ENCODE measurements at regions not wholly inside any gene's neighbourhood (a gene's known extent, or its start where the extent isn't known, plus 50 kb on each side); places are given as distances from the start of the nearest gene placed in this dataset.
"Not testable (repeated sequence)": the region's sequence is repeated elsewhere in the genome, so short reads cannot be mapped to it uniquely, and the experiment has no call there.

DNA sequence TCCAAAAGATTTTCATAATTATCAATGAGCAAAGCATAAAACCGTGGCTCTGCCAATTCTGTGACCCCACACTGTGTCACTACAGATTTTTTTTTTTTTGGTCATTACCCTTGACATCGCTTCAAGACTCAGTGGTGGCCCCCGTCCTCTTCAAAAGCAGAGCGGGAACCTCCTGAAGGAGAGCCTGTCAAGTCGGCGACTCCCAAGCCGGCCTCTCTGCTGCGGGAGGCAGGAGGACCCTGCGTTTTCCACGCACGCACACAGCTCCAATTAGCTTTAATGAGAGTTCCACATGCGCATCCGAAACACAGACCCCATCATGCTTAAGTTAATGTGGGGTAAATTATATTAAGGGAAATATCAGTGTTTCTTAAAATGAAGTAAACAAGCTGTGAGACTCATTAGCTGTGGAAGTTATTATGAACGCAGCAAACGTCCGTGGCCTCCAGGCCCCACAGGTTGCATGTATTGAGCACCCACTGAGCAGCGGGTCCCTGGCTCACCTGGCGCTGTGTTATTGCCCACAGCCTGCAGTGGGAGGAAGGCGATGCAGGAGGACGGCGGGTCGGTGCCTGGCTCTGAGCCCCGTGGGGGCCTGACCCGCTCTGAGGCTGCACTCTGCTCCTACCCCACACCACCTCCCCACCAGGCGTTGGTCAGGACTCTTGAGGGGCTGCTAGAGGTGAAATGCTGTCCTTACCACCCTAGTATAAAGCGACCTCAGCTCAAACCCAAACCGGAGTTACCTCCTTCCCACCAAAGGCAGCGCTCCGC is 181.0 kb upstream of the SALL3 start:
- no peak for DNase-seq (ENCODE audit: low spot score)
- Mint-ChIP-seq H3K27me3 (ENCODE audit: low read depth) (no peaks in the 10 kb centered on the region), H3K9me3 (no peaks in the 10 kb centered on the region), H3K4me3 (no peak overlapping the region), H3K27ac (no peak overlapping the region), H3K4me1 (ENCODE audit: low read depth) (no peaks in the 10 kb centered on the region), H3K36me3 (ENCODE audit: low read depth) (no peaks in the 10 kb centered on the region)

DNA sequence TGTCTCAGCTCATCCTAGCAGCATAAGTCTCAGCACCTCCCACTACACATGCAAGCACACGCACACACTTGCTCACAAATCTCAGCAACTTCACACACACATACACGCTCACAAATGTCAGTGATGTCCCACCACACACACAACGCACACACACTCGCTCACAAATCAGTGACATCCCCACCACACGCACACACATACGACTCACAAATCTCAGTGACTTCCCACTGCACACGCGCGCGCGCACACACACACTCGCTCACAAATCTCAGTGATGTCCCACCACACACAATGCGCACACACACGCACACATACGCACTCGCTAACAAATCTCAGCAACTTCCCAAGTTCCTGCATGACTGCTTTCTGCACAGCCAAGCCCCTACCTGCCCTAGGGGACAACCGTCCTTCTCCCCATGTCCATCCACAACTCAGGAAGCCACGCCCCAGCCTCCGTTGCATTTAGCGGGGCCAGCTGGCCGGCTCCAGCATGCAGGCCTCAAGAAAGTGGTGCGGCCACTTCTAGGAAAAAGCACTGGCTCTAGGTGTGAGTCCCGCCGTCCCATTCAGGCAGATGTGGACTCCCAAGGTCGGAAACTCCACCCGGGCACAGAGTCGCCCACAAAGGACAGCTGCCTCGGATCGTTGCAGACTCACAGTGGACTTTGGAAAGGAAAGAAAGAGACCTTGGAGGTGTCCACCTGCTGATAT is 180.1 kb upstream of the SALL3 start:
- Mint-ChIP-seq H3K27ac (no peak overlapping the region), H3K27me3 (ENCODE audit: low read depth) (no peaks in the 10 kb centered on the region), H3K36me3 (ENCODE audit: low read depth) (no peaks in the 10 kb centered on the region), H3K4me1 (ENCODE audit: low read depth) (no peaks in the 10 kb centered on the region), H3K9me3 (no peaks in the 10 kb centered on the region), H3K4me3 (no peak overlapping the region)
- no peak for DNase-seq (ENCODE audit: low spot score)

DNA sequence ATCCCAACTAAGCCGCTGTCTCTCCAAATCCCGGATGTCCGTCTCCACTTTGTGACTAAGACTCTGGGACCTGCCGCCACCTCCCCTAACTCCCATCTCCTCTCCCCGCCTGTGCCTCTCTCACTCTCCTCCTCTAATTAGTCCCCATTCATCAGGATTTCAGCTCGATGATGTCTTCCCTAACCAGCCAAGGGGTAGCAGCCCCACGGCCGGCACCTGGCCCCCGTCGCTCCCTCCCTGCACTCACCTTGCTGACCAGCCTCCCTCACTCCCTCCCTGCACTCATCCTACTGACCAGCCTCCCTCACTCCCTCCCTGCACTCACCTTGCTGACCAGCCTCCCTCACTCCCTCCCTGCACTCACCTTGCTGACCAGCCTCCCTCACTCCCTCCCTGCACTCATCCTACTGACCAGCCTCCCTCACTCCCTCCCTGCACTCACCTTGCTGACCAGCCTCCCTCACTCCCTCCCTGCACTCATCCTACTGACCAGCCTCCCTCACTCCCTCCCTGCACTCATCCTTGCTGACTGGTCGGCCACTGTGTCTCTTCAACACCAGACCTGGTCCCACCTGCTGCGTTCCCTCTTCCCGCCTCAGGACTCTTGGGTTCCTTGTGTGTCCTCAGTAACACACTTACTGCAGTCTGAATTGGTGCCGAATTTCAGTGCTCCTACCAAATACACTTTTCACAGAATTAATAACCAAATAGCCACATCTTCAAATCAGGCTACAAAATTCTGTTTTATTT is 179.3 kb upstream of the SALL3 start:
- not testable (repeated sequence) for H3K36me3 Mint-ChIP-seq (ENCODE audit: low read depth); H3K9me3 Mint-ChIP-seq; H3K4me1 Mint-ChIP-seq (ENCODE audit: low read depth); H3K27me3 Mint-ChIP-seq (ENCODE audit: low read depth); DNase-seq (ENCODE audit: low spot score); H3K4me3 Mint-ChIP-seq; H3K27ac Mint-ChIP-seq

DNA sequence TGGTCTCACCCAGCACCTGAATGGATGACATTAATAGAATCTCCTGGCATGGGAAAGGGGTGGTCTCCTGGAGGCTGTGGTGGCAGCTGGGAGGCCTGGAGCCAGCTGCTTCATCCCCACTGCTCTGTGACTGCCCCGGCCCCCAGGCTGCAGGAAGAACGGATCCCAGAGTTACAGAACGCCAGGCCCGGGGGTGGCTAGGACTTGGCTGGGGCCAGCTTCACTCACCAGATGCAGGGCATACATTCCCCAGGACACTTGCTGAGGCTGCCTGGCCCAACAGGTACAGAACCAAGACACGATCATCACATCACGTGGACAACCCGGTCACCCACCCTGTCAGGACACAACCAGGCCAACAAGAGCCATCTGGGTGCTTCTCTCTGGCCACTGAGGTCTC is 178.6 kb upstream of the SALL3 start:
- no peak overlapping the region for H3K27ac Mint-ChIP-seq

DNA sequence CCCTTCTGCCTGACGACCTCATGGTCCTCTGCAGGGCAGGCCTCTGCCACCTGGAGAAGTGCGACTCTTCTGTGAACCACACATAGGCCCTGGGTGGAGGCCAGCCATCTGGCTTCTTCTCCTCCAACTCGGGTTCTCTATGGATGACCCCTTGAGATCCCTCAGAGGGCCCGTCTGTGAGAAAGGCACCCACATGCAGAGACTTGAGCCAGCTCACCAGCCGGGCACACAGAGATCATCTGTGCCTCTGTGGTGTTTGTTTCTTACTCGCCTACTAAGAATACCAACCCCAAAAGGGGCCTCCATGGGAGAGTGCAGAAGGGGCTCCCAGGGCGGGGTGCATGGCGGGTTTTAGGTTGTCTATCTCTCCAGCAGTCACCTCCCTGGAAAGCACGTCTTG is 176.5 kb upstream of the SALL3 start:
- Mint-ChIP-seq H3K36me3 (ENCODE audit: low read depth) (no peaks in the 10 kb centered on the region), H3K9me3 (no peaks in the 10 kb centered on the region), H3K4me3 (no peak overlapping the region)

More for the DNA sequence above, 178.6 kb upstream of the SALL3 start:
- Mint-ChIP-seq H3K27me3 (ENCODE audit: low read depth) (no peaks in the 10 kb centered on the region), H3K36me3 (ENCODE audit: low read depth) (no peaks in the 10 kb centered on the region), H3K9me3 (no peaks in the 10 kb centered on the region), H3K4me1 (ENCODE audit: low read depth) (no peaks in the 10 kb centered on the region), H3K4me3 (no peak overlapping the region)
- DNase-seq (ENCODE audit: low spot score) = no peak

DNA sequence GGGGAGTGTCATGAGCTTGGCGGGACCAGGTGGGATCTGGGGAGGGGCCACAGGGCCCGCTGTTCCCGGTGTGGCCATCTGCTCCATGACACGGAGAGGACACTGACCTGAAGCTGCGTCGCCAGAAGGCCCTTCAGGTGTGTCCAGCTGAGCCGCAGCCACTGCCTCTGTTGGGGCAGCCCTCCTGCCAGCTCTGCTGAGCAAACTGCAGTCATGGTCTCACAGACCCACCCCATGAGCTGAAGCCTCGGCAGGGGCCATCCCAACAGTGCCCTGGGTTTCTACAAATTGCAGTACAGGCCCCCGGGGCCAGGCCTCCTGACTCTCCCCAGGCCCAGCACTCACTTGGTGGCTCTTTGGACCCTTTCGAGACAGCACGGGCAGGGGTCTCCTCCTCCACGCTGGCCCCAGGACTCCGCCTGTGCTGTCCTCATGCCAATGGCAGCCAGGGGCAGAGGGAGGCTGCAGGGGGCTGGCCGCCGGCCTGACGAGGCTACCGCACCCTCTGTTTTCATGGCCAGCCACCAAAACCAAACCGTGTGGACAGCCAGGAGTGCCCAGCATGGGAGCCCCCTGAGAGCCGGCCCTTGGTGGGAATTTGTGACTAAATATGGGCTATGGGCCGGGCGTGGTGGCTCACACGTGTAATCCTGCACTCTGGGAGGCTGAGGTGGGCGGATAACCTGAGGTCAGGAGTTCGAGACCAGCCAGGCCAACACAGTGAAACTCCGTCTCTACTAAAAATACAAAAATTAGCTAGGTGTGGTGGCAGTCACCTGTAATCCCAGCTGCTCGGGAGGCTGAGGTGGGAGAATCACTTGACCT is 175.2 kb upstream of the SALL3 start:
- no peak for DNase-seq (ENCODE audit: low spot score)
- Mint-ChIP-seq H3K27ac (no peak overlapping the region), H3K9me3 (no peaks in the 10 kb centered on the region), H3K4me3 (no peak overlapping the region), H3K4me1 (ENCODE audit: low read depth) (no peaks in the 10 kb centered on the region), H3K36me3 (ENCODE audit: low read depth) (no peaks in the 10 kb centered on the region), H3K27me3 (ENCODE audit: low read depth) (no peaks in the 10 kb centered on the region)

More for the DNA sequence above, 176.5 kb upstream of the SALL3 start:
- no peak for DNase-seq (ENCODE audit: low spot score)
- H3K27me3 Mint-ChIP-seq (ENCODE audit: low read depth) = no peaks in the 10 kb centered on the region
- no peaks in the 10 kb centered on the region for H3K4me1 Mint-ChIP-seq (ENCODE audit: low read depth)
- no peak overlapping the region for H3K27ac Mint-ChIP-seq

DNA sequence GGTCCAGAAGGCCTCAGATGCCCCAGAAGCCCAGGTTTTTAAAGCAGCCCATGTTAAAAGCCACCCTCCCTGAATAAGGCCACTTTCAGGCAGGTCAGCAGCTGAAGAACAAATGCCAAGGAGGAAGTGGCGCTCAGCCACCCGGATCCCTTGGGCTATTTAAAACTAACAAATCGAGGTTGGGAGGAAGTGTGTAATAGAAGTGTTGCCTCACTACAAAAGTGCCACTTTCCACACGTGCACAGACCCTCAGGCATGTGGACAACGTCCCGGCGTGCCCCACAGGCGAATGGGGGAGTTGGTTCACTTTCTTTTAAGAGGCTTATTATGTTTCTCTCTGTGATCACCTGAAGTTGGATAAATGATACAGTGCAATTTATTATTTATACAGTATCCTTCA is 173.8 kb upstream of the SALL3 start:
- Mint-ChIP-seq H3K36me3 (ENCODE audit: low read depth) (no peaks in the 10 kb centered on the region), H3K27me3 (ENCODE audit: low read depth) (no peaks in the 10 kb centered on the region), H3K27ac (no peak overlapping the region), H3K4me3 (no peak overlapping the region), H3K4me1 (ENCODE audit: low read depth) (no peaks in the 10 kb centered on the region), H3K9me3 (peaks cover 5% of the 10 kb centered on the region)
- DNase-seq (ENCODE audit: low spot score) = no peak

DNA sequence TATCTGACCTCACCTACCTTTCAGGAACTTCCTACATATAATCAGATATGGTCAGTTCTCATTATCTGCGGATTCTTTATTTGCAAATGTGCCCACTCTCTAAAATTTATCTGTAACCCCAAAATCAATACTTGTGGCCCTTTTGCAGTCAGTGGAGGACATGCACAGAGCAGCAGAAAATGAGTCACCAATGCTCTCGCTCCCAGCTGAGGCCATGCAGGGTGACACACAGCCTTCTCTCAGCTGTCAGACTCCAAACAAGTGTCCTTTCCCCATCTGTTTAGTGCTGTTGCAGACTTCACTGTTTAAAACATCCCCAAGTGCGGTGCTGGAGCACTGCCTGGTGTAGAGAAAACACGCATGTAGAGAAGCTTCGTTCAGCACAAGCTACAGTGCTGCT is 171.9 kb upstream of the SALL3 start:
- no peak for DNase-seq (ENCODE audit: low spot score)
- Mint-ChIP-seq H3K9me3 (peaks cover 5% of the 10 kb centered on the region), H3K4me3 (no peak overlapping the region), H3K4me1 (ENCODE audit: low read depth) (no peaks in the 10 kb centered on the region), H3K27ac (no peak overlapping the region), H3K27me3 (ENCODE audit: low read depth) (no peaks in the 10 kb centered on the region), H3K36me3 (ENCODE audit: low read depth) (no peaks in the 10 kb centered on the region)

DNA sequence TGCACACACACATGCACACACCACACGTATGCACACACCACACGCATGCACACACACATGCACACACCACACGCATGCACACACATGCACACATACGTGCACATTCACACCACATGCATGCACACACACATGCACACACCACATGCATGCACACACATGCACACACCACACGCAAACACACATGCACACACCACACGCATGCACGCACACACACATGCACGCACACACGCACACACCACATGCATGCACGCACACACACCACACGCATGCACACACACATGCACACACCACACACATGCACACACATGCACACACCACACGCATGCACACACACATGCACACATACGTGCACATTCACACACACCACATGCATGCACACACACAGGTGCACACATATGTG is 169.8 kb upstream of the SALL3 start:
- no peaks in the 10 kb centered on the region for H3K36me3 Mint-ChIP-seq (ENCODE audit: low read depth)
- no peaks in the 10 kb centered on the region for H3K4me1 Mint-ChIP-seq (ENCODE audit: low read depth)
- H3K9me3 Mint-ChIP-seq = peaks cover 5% of the 10 kb centered on the region
- no peak overlapping the region for H3K27ac Mint-ChIP-seq
- no peak for DNase-seq (ENCODE audit: low spot score)
- H3K27me3 Mint-ChIP-seq (ENCODE audit: low read depth) = no peaks in the 10 kb centered on the region
- no peak overlapping the region for H3K4me3 Mint-ChIP-seq

DNA sequence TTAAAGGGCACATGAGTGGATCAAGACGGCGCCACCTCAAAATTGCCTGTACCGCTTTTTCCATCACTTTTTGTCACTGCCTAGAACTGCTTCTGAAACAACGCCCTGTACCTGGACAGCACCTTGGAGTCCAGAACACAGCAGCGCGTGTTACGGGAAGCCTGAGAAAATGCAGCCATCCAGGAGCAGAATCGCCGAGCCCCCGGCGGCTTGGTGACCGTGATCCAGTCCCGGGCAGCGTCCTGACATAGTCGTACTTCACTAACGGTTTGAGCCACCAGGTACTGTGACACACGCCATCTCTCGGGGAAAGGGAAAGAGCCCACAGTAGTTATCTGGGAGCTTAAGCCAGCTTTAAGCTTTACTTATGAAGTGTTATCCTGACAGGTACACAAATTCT is 168.9 kb upstream of the SALL3 start:
- Mint-ChIP-seq H3K4me1 (ENCODE audit: low read depth) (no peaks in the 10 kb centered on the region), H3K27ac (no peak overlapping the region), H3K27me3 (ENCODE audit: low read depth) (no peaks in the 10 kb centered on the region), H3K4me3 (no peak overlapping the region), H3K9me3 (peaks cover 5% of the 10 kb centered on the region), H3K36me3 (ENCODE audit: low read depth) (no peaks in the 10 kb centered on the region)
- no peak for DNase-seq (ENCODE audit: low spot score)

DNA sequence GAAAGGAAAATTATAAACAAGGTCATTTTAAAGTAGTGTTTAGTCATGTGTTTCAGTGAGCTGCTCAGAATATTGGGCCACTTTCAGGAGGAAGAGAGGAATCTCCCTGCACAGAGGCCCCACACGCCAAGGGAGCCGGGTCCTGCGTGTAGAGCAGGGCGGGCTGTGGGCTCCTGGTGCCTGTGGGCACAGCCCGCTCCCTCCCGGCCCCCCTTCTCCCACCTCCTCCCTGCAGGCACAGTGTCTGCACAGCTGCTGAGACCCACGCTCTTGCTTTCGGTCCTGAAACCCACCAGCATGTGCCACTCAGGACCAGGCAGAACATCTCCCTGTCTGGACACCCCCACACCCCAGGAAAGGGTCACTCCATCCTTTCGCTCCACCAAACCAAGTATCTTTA is 167.6 kb upstream of the SALL3 start:
- H3K27me3 Mint-ChIP-seq (ENCODE audit: low read depth) = no peaks in the 10 kb centered on the region
- peaks cover 5% of the 10 kb centered on the region for H3K9me3 Mint-ChIP-seq
- H3K36me3 Mint-ChIP-seq (ENCODE audit: low read depth) = no peaks in the 10 kb centered on the region
- no peak overlapping the region for H3K4me3 Mint-ChIP-seq
- no peak for DNase-seq (ENCODE audit: low spot score)
- no peaks in the 10 kb centered on the region for H3K4me1 Mint-ChIP-seq (ENCODE audit: low read depth)
- H3K27ac Mint-ChIP-seq = no peak overlapping the region

DNA sequence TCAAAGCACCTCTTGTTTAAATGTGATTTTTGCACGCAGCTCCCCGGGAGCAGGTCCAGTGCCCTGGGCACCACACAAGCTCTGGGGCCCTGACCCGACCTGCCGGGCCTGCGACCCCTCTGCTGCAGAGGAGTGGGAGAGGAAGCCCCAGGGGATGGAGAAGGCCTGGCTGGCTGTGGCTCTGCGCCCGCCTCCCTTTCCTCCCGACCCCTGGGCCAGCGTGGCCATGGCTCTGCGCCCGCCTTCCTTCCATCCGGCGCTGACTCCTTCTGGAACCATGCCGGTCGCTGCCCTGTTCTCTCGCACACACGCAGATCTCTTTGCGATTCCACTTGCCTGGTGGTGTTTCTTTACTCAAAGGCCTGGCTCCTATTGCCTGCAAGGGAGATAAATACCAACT is 166.5 kb upstream of the SALL3 start:
- H3K36me3 Mint-ChIP-seq (ENCODE audit: low read depth) = no peaks in the 10 kb centered on the region
- H3K9me3 Mint-ChIP-seq = peaks cover 5% of the 10 kb centered on the region
- H3K27me3 Mint-ChIP-seq (ENCODE audit: low read depth) = no peaks in the 10 kb centered on the region
- DNase-seq (ENCODE audit: low spot score) = no peak
- no peak overlapping the region for H3K27ac Mint-ChIP-seq
- no peaks in the 10 kb centered on the region for H3K4me1 Mint-ChIP-seq (ENCODE audit: low read depth)
- no peak overlapping the region for H3K4me3 Mint-ChIP-seq

DNA sequence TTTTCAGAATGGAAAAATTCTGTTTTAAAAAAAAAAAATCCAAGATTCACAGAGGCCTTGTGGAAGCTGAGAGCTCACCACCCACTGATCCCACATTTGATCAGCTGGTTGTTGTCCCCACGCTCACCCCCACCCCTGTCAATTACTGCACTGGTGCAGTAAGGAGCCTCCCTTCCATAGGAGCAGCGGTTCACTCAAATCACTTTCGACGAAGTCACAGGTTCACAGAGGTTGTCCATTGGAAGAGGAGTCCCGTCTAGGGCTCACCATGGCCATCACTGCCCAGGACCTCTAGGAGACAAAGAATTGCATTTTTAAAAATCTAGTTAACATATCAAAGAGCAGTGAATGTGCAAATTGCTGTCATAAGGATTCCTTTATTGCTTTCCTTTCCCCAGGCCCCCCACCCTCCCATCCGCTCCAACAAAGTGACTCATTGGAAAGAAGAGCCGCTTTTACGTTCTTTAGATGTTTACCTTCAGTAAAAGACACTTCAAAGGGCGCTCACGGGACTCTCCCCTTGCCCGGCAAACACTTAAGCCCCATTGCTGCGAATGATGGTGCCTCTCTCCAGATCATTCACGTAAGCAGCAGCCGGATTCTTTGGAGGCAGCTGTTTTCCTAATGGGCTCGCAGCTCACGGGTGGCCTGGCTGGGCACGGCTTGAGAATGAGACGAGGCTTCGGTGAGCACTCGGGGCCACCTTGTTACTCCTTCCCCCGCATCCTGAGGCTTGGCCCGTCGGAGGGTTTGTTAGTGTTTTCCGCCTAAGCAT is 165.5 kb upstream of the SALL3 start:
- Mint-ChIP-seq H3K9me3 (peaks cover 5% of the 10 kb centered on the region), H3K27me3 (ENCODE audit: low read depth) (no peaks in the 10 kb centered on the region), H3K4me1 (ENCODE audit: low read depth) (no peaks in the 10 kb centered on the region), H3K36me3 (ENCODE audit: low read depth) (no peaks in the 10 kb centered on the region), H3K4me3 (no peak overlapping the region), H3K27ac (no peak overlapping the region)
- DNase-seq (ENCODE audit: low spot score) = no peak
